ENCODE measurements at regions not wholly inside any gene's neighbourhood (a gene's known extent, or its start where the extent isn't known, plus 50 kb on each side); places are given as distances from the start of the nearest gene placed in this dataset.

DNA sequence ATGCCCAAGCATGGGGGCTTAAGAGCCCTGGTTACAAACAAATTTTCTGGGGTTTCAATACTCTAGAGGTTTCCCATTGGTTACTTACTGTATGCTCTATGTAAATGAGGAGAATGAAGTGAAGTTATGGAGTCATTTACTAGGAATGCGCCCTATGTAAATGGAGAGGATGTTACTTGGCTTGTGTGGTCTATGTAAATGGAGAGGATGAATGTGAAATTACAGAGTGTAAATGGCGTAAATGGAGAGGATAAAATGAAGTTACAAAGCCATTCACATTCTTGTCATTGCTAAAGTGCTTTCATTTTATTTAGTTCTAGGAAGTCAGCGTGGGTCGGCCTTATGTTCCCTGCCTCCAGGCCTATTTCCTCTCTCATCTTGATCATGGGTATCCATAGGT is 810.5 kb upstream of the ADGRL3 start:
- no TSS peak for BruUV-seq (replicated peaks)
- Histone ChIP-seq H3K9me3 (ENCODE audit: low read depth, low read length, poor library complexity, severe bottlenecking) (no peaks in the 10 kb centered on the region), H3K27me3 (replicated peaks; ENCODE audit: insufficient read depth, low read depth, low read length, poor library complexity) (no peaks in the 10 kb centered on the region), H3K4me3 (ENCODE audit: low read depth, low read length, poor library complexity, severe bottlenecking) (no peak overlapping the region), H3K4me1 (ENCODE audit: insufficient read depth, low read length, poor library complexity, severe bottlenecking) (no peaks in the 10 kb centered on the region), H3K27ac (ENCODE audit: low read depth, low read length, poor library complexity, severe bottlenecking) (no peak overlapping the region), H3K36me3 (ENCODE audit: insufficient read depth, low read length, poor library complexity, severe bottlenecking) (no peaks in the 10 kb centered on the region)
- intact Hi-C loops (cut with micrococcal nuclease; ENCODE audit: unreplicated experiment): no loop called here
- no peak for DNase-seq (ENCODE audit: low spot score)
- POLR2A ChIA-PET (ENCODE audit: low non-redundant PET): no interaction called here
- CTCF ChIA-PET: no interaction called here
- TF ChIP-seq, protein P1, sequence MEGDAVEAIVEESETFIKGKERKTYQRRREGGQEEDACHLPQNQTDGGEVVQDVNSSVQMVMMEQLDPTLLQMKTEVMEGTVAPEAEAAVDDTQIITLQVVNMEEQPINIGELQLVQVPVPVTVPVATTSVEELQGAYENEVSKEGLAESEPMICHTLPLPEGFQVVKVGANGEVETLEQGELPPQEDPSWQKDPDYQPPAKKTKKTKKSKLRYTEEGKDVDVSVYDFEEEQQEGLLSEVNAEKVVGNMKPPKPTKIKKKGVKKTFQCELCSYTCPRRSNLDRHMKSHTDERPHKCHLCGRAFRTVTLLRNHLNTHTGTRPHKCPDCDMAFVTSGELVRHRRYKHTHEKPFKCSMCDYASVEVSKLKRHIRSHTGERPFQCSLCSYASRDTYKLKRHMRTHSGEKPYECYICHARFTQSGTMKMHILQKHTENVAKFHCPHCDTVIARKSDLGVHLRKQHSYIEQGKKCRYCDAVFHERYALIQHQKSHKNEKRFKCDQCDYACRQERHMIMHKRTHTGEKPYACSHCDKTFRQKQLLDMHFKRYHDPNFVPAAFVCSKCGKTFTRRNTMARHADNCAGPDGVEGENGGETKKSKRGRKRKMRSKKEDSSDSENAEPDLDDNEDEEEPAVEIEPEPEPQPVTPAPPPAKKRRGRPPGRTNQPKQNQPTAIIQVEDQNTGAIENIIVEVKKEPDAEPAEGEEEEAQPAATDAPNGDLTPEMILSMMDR (conservative IDR thresholded peaks at IDR 0.05; ENCODE audit: low read depth, low read length): no peak
- no peak for TF ChIP-seq EZH2 (IDR thresholded peaks at IDR 0.05; ENCODE audit: borderline replicate concordance, low read depth, low read length, poor library complexity, severe bottlenecking)

DNA sequence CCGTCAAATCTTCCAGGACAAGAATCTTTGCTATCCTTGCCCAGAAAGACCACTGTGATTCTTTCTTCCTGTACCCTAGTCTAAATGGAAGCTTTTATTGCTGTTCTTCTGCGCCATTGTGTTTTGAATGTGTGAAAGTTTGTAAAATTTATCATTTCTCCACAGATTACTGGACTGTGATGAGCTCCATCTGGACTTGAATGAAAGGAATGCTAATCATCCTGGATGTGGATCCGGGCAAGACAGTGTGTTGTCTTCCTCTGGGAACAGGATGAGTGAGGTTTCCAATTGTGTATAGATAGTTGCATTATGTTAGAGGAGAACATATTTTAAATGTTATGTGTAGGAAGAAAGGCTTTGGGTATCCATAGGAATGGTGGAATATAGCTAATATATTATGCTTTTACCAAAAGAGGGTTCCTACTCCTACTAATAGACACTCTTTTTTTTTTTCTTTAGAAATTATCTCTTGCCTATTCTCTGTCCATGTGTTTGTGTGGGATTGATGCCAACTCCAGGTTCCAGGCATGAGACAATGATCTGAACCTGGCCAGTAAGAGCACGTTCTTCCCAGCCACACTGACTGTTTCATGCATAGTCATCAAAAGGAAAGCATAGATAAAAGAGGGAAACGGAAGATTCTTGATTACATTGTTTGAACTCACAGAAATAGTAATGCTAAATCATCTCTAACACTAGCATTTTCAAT is 803.6 kb upstream of the ADGRL3 start:
- DNase-seq (ENCODE audit: low spot score): no peak
- CTCF ChIA-PET: no interaction called here
- TF ChIP-seq, protein P1 (conservative IDR thresholded peaks at IDR 0.05; ENCODE audit: low read depth, low read length): no peak
- no peak for TF ChIP-seq EZH2 (IDR thresholded peaks at IDR 0.05; ENCODE audit: borderline replicate concordance, low read depth, low read length, poor library complexity, severe bottlenecking)
- no TSS peak for BruUV-seq (replicated peaks)
- Histone ChIP-seq H3K27ac (ENCODE audit: low read depth, low read length, poor library complexity, severe bottlenecking) (no peak overlapping the region), H3K36me3 (ENCODE audit: insufficient read depth, low read length, poor library complexity, severe bottlenecking) (no peaks in the 10 kb centered on the region), H3K27me3 (replicated peaks; ENCODE audit: insufficient read depth, low read depth, low read length, poor library complexity) (no peaks in the 10 kb centered on the region), H3K9me3 (ENCODE audit: low read depth, low read length, poor library complexity, severe bottlenecking) (no peaks in the 10 kb centered on the region), H3K4me1 (ENCODE audit: insufficient read depth, low read length, poor library complexity, severe bottlenecking) (no peaks in the 10 kb centered on the region), H3K4me3 (ENCODE audit: low read depth, low read length, poor library complexity, severe bottlenecking) (no peak overlapping the region)
- POLR2A ChIA-PET (ENCODE audit: low non-redundant PET): no interaction called here
- intact Hi-C loops (cut with micrococcal nuclease; ENCODE audit: unreplicated experiment): no loop called here

DNA sequence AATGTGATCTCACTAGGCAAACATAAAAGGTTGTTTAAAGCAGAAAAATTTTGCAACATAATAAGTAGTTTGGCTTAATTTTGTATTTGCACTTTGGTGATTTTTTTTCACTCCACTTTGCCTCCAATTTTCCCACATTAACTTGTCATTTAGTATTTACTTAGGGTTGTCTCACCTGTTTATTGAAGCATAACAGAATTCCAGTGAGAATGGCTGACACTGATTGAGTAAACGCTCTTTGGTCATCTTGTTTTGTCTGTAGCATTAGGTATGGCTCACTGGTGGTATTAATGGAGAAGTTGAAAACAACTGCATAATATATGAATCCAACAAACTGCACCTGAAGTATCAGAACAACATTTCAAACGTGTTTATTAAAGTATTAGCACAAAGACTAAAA is 799.5 kb upstream of the ADGRL3 start:
- intact Hi-C loops (cut with micrococcal nuclease; ENCODE audit: unreplicated experiment): no loop called here
- Histone ChIP-seq H3K4me1 (ENCODE audit: insufficient read depth, low read length, poor library complexity, severe bottlenecking) (no peaks in the 10 kb centered on the region), H3K9me3 (ENCODE audit: low read depth, low read length, poor library complexity, severe bottlenecking) (no peaks in the 10 kb centered on the region), H3K4me3 (ENCODE audit: low read depth, low read length, poor library complexity, severe bottlenecking) (no peak overlapping the region), H3K27ac (ENCODE audit: low read depth, low read length, poor library complexity, severe bottlenecking) (no peak overlapping the region), H3K27me3 (replicated peaks; ENCODE audit: insufficient read depth, low read depth, low read length, poor library complexity) (no peaks in the 10 kb centered on the region), H3K36me3 (ENCODE audit: insufficient read depth, low read length, poor library complexity, severe bottlenecking) (no peaks in the 10 kb centered on the region)
- no peak for DNase-seq (ENCODE audit: low spot score)
- ChIA-PET POLR2A (ENCODE audit: low non-redundant PET) (no interaction called here), CTCF (no interaction called here)
- TF ChIP-seq, protein P1 (conservative IDR thresholded peaks at IDR 0.05; ENCODE audit: low read depth, low read length): no peak
- no TSS peak for BruUV-seq (replicated peaks)
